Sigmoid colon (tissue), 6 donors: ENCODE measurements at regions not wholly inside any gene's neighbourhood (a gene's known extent, or its start where the extent isn't known, plus 50 kb on each side); places are given as distances from the start of the nearest gene placed in this dataset.

ENCODE experiments used
- DNase-seq: peaks from one replicate; pipeline ENCODE4 v3.0.0-alpha.2; 2019
- H3K27ac ChIP-seq, 4 donors: fragments of 200-600 bp; sonication (generic); one replicate each; pipeline ENCODE4 v1.5.1; 2016 to 2019; ENCODE audit warnings: mild to moderate bottlenecking in 1 of 4
- H3K27me3 ChIP-seq, 3 donors: fragments of 200-600 bp; sonication (generic); one replicate each; pipeline ENCODE4 v1.5.1; 2019; ENCODE audit warnings: mild to moderate bottlenecking in 1 of 3
- H3K36me3 ChIP-seq, 4 donors: fragments of 200-600 bp; sonication (generic); one replicate each; pipeline ENCODE4 v1.5.1; 2016 to 2019
- H3K4me1 ChIP-seq, 4 donors: fragments of 200-600 bp; sonication (generic); one replicate each; pipeline ENCODE4 v1.5.1; 2017 to 2019
- H3K4me3 ChIP-seq, 4 donors: fragments of 200-600 bp; sonication (generic); one replicate each; pipeline ENCODE4 v1.5.1; 2017 to 2019; ENCODE audit warnings: mild to moderate bottlenecking in 2 of 4, moderate library complexity in 1 of 4
- H3K9me3 ChIP-seq, 4 donors: fragments of 200-600 bp in 3 of 4; sonication (generic) in 3 of 4; one replicate each; pipeline versions ENCODE4 v1.5.1 to v1.6.1; 2013 to 2019
- EP300 ChIP-seq, 4 donors: sonication (generic); formaldehyde crosslinking; IDR thresholded peaks; one replicate each; pipeline ENCODE4 v1.6.1; 2017; ENCODE audit warnings: antibody characterized with exemption in 4 of 4
- POLR2A ChIP-seq, 2 donors: fragments of 450-650 bp; IDR thresholded peaks; one replicate each; pipeline ENCODE4 v1.6.1; 2016; ENCODE audit warnings: antibody characterized with exemption in 2 of 2, mild to moderate bottlenecking in 2 of 2, moderate library complexity in 2 of 2
- POLR2AphosphoS5 ChIP-seq, 4 donors: sonication (generic); formaldehyde crosslinking; IDR thresholded peaks; one replicate each; pipeline ENCODE4 v1.6.1; 2017; ENCODE audit warnings: antibody characterized with exemption in 4 of 4
- WGBS, 2 donors: extraction: QIAGEN DNeasy Blood & Tissue Kit; methylation state at CpG; one replicate each; pipeline ENCODE4 v1.1.7; 2013; 5-methylcytosine and 5-hydroxymethylcytosine counted together
- intact Hi-C: fragments of 100-400 bp; cut with DNase I; formaldehyde crosslinking; loops from one replicate; pipeline ENCODE4 v1.15.1; 2023
- TF ChIP-seq, protein P1 (sequence below), 4 experiments: fragments of 450-650 bp in 3 of 4; fragments of 200-600 bp in 1 of 4; IDR thresholded peaks; one replicate each; pipeline ENCODE4 v1.5.1; 2016 to 2019; ENCODE audit warnings: antibody characterized with exemption in 4 of 4, mild to moderate bottlenecking in 3 of 4, moderate library complexity in 2 of 4
- donor health status: healthy with polysubstance abuse.
- donor health status: healthy.

DNA sequence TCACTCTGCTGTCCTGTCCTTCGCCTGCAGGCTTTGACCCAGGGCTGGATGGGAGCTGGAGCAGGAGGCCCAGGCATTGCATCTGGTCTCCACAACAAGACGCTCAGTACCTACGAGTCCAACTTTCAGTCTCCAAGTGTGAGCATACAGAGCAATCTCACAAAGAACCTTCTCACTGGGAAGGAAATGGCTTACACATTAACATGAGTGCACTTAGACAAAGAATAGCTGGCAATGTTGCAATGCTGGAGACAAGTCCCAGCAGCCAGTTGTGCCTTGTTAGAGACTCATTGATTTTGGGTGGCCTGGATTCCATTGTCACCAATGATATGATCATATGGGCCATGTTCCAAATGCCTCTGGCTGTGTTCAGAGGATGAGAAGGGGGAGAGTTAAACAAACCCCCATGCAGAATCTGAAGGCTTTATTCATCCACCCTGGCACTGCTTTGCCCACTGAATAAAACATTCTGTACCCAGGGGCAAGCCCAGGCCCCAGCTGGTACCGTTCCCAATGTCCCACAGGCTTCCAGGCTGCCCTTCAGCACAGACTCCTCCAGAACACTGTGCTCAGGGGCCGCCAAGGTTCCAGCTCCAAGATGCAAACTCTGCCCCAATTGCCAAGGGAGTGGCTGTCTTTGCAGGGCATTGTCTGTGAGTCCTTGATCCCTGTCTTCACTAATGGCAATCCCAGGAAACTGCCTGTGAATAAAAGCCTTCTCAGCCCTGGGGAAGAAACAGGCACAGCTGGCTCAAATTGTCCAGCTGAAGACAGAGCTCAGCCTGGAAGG lies 185.5 kb downstream of the HSD17B3 start:
- Histone ChIP-seq H3K36me3 (no peaks in the 10 kb centered on the region), H3K4me3 (no peak overlapping the region), H3K4me1 (peaks cover 0 to 10% (median 0%) of the 10 kb centered on the region in 4 donors), H3K27ac (peak overlapping the region in 3 of 4 donors; percentile 8 to 62 (median 34)), H3K27me3 (no peaks in the 10 kb centered on the region), H3K9me3 (no peaks in the 10 kb centered on the region)
- DNase-seq: peak; percentile 88
- TF ChIP-seq EP300 (IDR thresholded peaks at IDR 0.05): peak in 2 of 4 donors; percentile 29 to 59
- peak in 3 of 4 donors; percentile 16 to 47 (median 46) for TF ChIP-seq POLR2AphosphoS5 (IDR thresholded peaks at IDR 0.05)
- TF ChIP-seq, protein P1, sequence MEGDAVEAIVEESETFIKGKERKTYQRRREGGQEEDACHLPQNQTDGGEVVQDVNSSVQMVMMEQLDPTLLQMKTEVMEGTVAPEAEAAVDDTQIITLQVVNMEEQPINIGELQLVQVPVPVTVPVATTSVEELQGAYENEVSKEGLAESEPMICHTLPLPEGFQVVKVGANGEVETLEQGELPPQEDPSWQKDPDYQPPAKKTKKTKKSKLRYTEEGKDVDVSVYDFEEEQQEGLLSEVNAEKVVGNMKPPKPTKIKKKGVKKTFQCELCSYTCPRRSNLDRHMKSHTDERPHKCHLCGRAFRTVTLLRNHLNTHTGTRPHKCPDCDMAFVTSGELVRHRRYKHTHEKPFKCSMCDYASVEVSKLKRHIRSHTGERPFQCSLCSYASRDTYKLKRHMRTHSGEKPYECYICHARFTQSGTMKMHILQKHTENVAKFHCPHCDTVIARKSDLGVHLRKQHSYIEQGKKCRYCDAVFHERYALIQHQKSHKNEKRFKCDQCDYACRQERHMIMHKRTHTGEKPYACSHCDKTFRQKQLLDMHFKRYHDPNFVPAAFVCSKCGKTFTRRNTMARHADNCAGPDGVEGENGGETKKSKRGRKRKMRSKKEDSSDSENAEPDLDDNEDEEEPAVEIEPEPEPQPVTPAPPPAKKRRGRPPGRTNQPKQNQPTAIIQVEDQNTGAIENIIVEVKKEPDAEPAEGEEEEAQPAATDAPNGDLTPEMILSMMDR (IDR thresholded peaks at IDR 0.05): no peak
- TF ChIP-seq POLR2A (IDR thresholded peaks at IDR 0.05): no peak
- 22 to 68% methylated on average over 5 of the region's 5 CpGs for WGBS, 2 donors
- intact Hi-C loops: no loop called here

DNA sequence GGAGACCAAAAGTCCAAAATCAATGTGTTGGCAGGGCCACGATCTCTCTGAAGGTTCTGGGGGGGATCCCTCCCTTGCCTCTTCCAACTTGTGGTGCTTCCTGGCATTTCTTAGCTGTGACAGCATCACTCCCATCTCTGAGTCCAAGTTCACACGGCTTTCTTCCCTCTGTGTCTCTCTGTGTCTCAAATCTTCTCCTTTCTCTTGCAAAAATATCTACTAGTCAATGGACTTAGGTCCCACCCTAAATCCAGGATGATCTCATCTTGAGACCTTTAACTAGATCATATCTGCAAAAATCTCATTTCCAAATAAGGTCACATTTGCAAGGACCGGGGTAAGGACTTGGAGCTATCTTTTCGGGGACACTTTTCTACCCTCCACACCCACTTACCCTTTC lies 186.1 kb downstream of the HSD17B3 start:
- Histone ChIP-seq H3K36me3 (no peaks in the 10 kb centered on the region), H3K4me1 (peaks cover 0 to 10% (median 0%) of the 10 kb centered on the region in 4 donors), H3K27me3 (no peaks in the 10 kb centered on the region), H3K4me3 (no peak overlapping the region), H3K27ac (peak overlapping the region in 2 of 4 donors; percentile 8 to 62), H3K9me3 (no peaks in the 10 kb centered on the region)
- intact Hi-C loops: no loop called here
- DNase-seq: no peak
- 69 to 77% methylated on average over 4 of the region's 4 CpGs for WGBS, 2 donors
- no peak for TF ChIP-seq POLR2A (IDR thresholded peaks at IDR 0.05)
- no peak for TF ChIP-seq POLR2AphosphoS5 (IDR thresholded peaks at IDR 0.05)
- no peak for TF ChIP-seq EP300 (IDR thresholded peaks at IDR 0.05)
- TF ChIP-seq, protein P1 (IDR thresholded peaks at IDR 0.05): no peak

DNA sequence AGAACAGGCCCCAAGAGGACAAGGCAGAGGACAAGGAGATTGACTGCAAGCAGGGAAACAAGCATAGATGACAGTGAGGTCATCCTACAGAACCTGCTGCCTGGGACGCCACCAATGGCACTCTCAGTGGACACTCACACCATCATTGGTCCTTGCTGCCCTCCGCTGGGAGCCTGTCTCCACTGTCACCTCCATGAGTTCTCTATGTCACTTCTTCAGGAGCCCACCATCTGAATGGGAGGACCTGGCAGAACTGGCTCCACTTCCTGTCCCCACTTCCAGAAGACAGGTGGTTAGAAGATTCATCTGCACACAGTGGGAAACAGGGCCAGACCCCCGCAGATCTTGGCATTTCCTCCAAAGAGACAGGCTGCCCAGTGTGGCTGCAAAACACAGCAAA lies 188.9 kb downstream of the HSD17B3 start:
- 93 to 94% methylated on average over 3 of the region's 3 CpGs for WGBS, 2 donors
- Histone ChIP-seq H3K4me1 (peaks cover 0 to 26% (median 6%) of the 10 kb centered on the region in 4 donors), H3K4me3 (no peak overlapping the region), H3K27ac (no peak overlapping the region), H3K27me3 (no peaks in the 10 kb centered on the region), H3K36me3 (no peaks in the 10 kb centered on the region), H3K9me3 (no peaks in the 10 kb centered on the region)
- no peak for DNase-seq
- TF ChIP-seq POLR2AphosphoS5 (IDR thresholded peaks at IDR 0.05) (no peak), POLR2A (IDR thresholded peaks at IDR 0.05) (no peak), EP300 (IDR thresholded peaks at IDR 0.05) (no peak)
- TF ChIP-seq, protein P1 (IDR thresholded peaks at IDR 0.05): no peak
- intact Hi-C loops: no loop called here

DNA sequence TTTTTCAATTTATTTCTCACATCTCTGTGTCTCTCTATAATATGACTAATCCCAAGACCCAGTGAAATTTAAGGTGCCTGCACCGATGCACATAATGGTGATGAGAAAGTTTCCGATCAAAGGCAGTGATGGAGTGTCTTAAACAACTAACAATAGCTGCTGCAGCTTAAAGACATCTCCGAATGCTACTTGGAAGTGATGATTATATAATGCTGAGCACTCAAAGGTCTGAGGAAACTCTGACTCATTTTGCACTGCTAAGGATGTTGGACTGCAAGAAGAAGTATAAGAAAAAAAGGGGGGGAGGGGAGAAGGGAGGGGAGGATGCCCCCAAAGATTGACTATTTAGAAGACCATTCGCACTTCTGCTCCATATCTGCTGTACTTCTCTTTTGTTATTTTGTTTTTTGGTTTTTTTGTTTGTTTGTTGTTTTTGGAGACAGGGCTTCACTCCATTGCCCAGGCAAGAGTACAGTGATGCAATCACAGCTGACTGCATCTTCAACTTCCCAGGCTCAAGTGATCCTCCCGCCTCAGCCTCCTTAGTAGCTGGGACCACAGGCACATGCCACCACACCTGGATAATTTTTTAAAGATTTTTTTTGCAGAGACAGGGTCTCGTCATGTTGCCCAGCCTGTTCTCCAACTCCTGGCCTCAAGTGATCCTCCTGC lies 192.2 kb downstream of the HSD17B3 start:
- DNase-seq: peak; percentile 2
- Histone ChIP-seq H3K9me3 (peaks cover 0 to 9% (median 1%) of the 10 kb centered on the region in 4 donors), H3K27me3 (no peaks in the 10 kb centered on the region), H3K36me3 (no peaks in the 10 kb centered on the region), H3K4me3 (no peak overlapping the region), H3K27ac (no peak overlapping the region), H3K4me1 (peaks cover 0 to 16% (median 6%) of the 10 kb centered on the region in 4 donors)
- WGBS, 2 donors: 79 to 86% methylated on average over 6 of the region's 6 CpGs
- TF ChIP-seq, protein P1 (IDR thresholded peaks at IDR 0.05): no peak
- no peak for TF ChIP-seq EP300 (IDR thresholded peaks at IDR 0.05)
- no peak for TF ChIP-seq POLR2AphosphoS5 (IDR thresholded peaks at IDR 0.05)
- no peak for TF ChIP-seq POLR2A (IDR thresholded peaks at IDR 0.05)
- intact Hi-C loops: no loop called here
